ENCODE measurements at regions not wholly inside any gene's neighbourhood (a gene's known extent, or its start where the extent isn't known, plus 50 kb on each side); places are given as distances from the start of the nearest gene placed in this dataset.

GRCh38 chr21:41080485-41081121 lies 87.4 kb upstream of the BACE2 start:
- 58 to 77% (median 66%) methylated on average over 3 of the region's 3 CpGs for WGBS, 3 donors
- Histone ChIP-seq H3K27ac (ENCODE audit: low read depth in 1 of 3, low read length in 2 of 3) (no peak overlapping the region), H3K9me3 (ENCODE audit: control insufficient read depth in 2 of 2, insufficient read depth in 1 of 2, low read depth in 1 of 2, low read length in 1 of 2) (no peaks in the 10 kb centered on the region), H3K36me3 (ENCODE audit: control insufficient read depth in 3 of 3, insufficient read depth in 2 of 3, low read depth in 1 of 3, low read length in 3 of 3) (no peaks in the 10 kb centered on the region), H3K4me1 (ENCODE audit: control insufficient read depth in 3 of 3, insufficient read depth in 2 of 3, low read depth in 1 of 3, low read length in 2 of 3) (no peaks in the 10 kb centered on the region), H3K27me3 (ENCODE audit: control insufficient read depth in 3 of 3, insufficient read depth in 3 of 3, low read length in 3 of 3) (no peaks in the 10 kb centered on the region), H3K4me3 (ENCODE audit: low read depth in 1 of 3, low read length in 3 of 3) (no peak overlapping the region)
- DNase-seq (no peak), FAIRE-seq (no peak)

GRCh38 chr21:41086569-41086968 lies 81.4 kb upstream of the BACE2 start:
- no peaks in the 10 kb centered on the region for H3K9me3 ChIP-seq (ENCODE audit: control insufficient read depth in 2 of 2, insufficient read depth in 1 of 2, low read depth in 1 of 2, low read length in 1 of 2)
- 80 to 91% (median 91%) methylated on average over 5 of the region's 5 CpGs for WGBS, 3 donors
- no peak for DNase-seq
- no peaks in the 10 kb centered on the region for H3K27me3 ChIP-seq (ENCODE audit: control insufficient read depth in 3 of 3, insufficient read depth in 3 of 3, low read length in 3 of 3)
- H3K36me3 ChIP-seq (ENCODE audit: control insufficient read depth in 3 of 3, insufficient read depth in 2 of 3, low read depth in 1 of 3, low read length in 3 of 3), result no peaks in the 10 kb centered on the region
- H3K4me1 ChIP-seq (ENCODE audit: control insufficient read depth in 3 of 3, insufficient read depth in 2 of 3, low read depth in 1 of 3, low read length in 2 of 3), result no peaks in the 10 kb centered on the region
- H3K4me3 ChIP-seq (ENCODE audit: low read depth in 1 of 3, low read length in 3 of 3), result no peak overlapping the region
- H3K27ac ChIP-seq (ENCODE audit: low read depth in 1 of 3, low read length in 2 of 3), result no peak overlapping the region
- no peak for FAIRE-seq

- H3K4me1 ChIP-seq (ENCODE audit: control insufficient read depth in 3 of 3, insufficient read depth in 2 of 3, low read depth in 1 of 3, low read length in 2 of 3), result no peaks in the 10 kb centered on the region
These were observed 77.0 kb upstream of the BACE2 start for GRCh38 chr21:41090981-41091380.

GRCh38 chr21:41091616-41092015 lies 76.3 kb upstream of the BACE2 start:
- Histone ChIP-seq H3K36me3 (ENCODE audit: control insufficient read depth in 3 of 3, insufficient read depth in 2 of 3, low read depth in 1 of 3, low read length in 3 of 3) (no peaks in the 10 kb centered on the region), H3K4me1 (ENCODE audit: control insufficient read depth in 3 of 3, insufficient read depth in 2 of 3, low read depth in 1 of 3, low read length in 2 of 3) (no peaks in the 10 kb centered on the region), H3K27me3 (ENCODE audit: control insufficient read depth in 3 of 3, insufficient read depth in 3 of 3, low read length in 3 of 3) (peaks cover 0 to 3% (median 0%) of the 10 kb centered on the region in 3 donors), H3K9me3 (ENCODE audit: control insufficient read depth in 2 of 2, insufficient read depth in 1 of 2, low read depth in 1 of 2, low read length in 1 of 2) (no peaks in the 10 kb centered on the region), H3K4me3 (ENCODE audit: low read depth in 1 of 3, low read length in 3 of 3) (no peak overlapping the region), H3K27ac (ENCODE audit: low read depth in 1 of 3, low read length in 2 of 3) (no peak overlapping the region)
- DNase-seq, result no peak
- no peak for FAIRE-seq
- WGBS, 3 donors, result 74 to 82% (median 75%) methylated on average over 2 of the region's 2 CpGs

More at GRCh38 chr21:41090981-41091380, 77.0 kb upstream of the BACE2 start:
- Histone ChIP-seq H3K4me3 (ENCODE audit: low read depth in 1 of 3, low read length in 3 of 3) (no peak overlapping the region), H3K36me3 (ENCODE audit: control insufficient read depth in 3 of 3, insufficient read depth in 2 of 3, low read depth in 1 of 3, low read length in 3 of 3) (no peaks in the 10 kb centered on the region), H3K9me3 (ENCODE audit: control insufficient read depth in 2 of 2, insufficient read depth in 1 of 2, low read depth in 1 of 2, low read length in 1 of 2) (no peaks in the 10 kb centered on the region), H3K27me3 (ENCODE audit: control insufficient read depth in 3 of 3, insufficient read depth in 3 of 3, low read length in 3 of 3) (peaks cover 0 to 3% (median 0%) of the 10 kb centered on the region in 3 donors), H3K27ac (ENCODE audit: low read depth in 1 of 3, low read length in 2 of 3) (no peak overlapping the region)
- no peak for DNase-seq
- FAIRE-seq, result no peak
- 60 to 81% (median 75%) methylated on average over 6 of the region's 6 CpGs for WGBS, 3 donors

GRCh38 chr21:41092312-41092711 lies 75.6 kb upstream of the BACE2 start:
- FAIRE-seq (no peak), DNase-seq (no peak)
- H3K36me3 ChIP-seq (ENCODE audit: control insufficient read depth in 3 of 3, insufficient read depth in 2 of 3, low read depth in 1 of 3, low read length in 3 of 3), result no peaks in the 10 kb centered on the region
- H3K27ac ChIP-seq (ENCODE audit: low read depth in 1 of 3, low read length in 2 of 3), result no peak overlapping the region
- WGBS, 3 donors, result 89 to 93% (median 90%) methylated on average over 7 of the region's 7 CpGs
- H3K27me3 ChIP-seq (ENCODE audit: control insufficient read depth in 3 of 3, insufficient read depth in 3 of 3, low read length in 3 of 3), result peaks cover 0 to 3% (median 0%) of the 10 kb centered on the region in 3 donors
- no peaks in the 10 kb centered on the region for H3K9me3 ChIP-seq (ENCODE audit: control insufficient read depth in 2 of 2, insufficient read depth in 1 of 2, low read depth in 1 of 2, low read length in 1 of 2)
- no peaks in the 10 kb centered on the region for H3K4me1 ChIP-seq (ENCODE audit: control insufficient read depth in 3 of 3, insufficient read depth in 2 of 3, low read depth in 1 of 3, low read length in 2 of 3)
- H3K4me3 ChIP-seq (ENCODE audit: low read depth in 1 of 3, low read length in 3 of 3), result no peak overlapping the region

GRCh38 chr21:41095983-41096382 lies 72.0 kb upstream of the BACE2 start:
- FAIRE-seq (no peak), DNase-seq (no peak)
- 18 to 20% (median 18%) methylated on average over 6 of the region's 6 CpGs for WGBS, 3 donors
- H3K4me3 ChIP-seq (ENCODE audit: low read depth in 1 of 3, low read length in 3 of 3), result no peak overlapping the region
- no peaks in the 10 kb centered on the region for H3K4me1 ChIP-seq (ENCODE audit: control insufficient read depth in 3 of 3, insufficient read depth in 2 of 3, low read depth in 1 of 3, low read length in 2 of 3)
- no peak overlapping the region for H3K27ac ChIP-seq (ENCODE audit: low read depth in 1 of 3, low read length in 2 of 3)
- no peaks in the 10 kb centered on the region for H3K36me3 ChIP-seq (ENCODE audit: control insufficient read depth in 3 of 3, insufficient read depth in 2 of 3, low read depth in 1 of 3, low read length in 3 of 3)
- H3K27me3 ChIP-seq (ENCODE audit: control insufficient read depth in 3 of 3, insufficient read depth in 3 of 3, low read length in 3 of 3), result peaks cover 0 to 3% (median 0%) of the 10 kb centered on the region in 3 donors
- peaks cover 0 to 4% of the 10 kb centered on the region in 2 donors for H3K9me3 ChIP-seq (ENCODE audit: control insufficient read depth in 2 of 2, insufficient read depth in 1 of 2, low read depth in 1 of 2, low read length in 1 of 2)

- Histone ChIP-seq H3K36me3 (ENCODE audit: control insufficient read depth in 3 of 3, insufficient read depth in 2 of 3, low read depth in 1 of 3, low read length in 3 of 3) (no peaks in the 10 kb centered on the region), H3K4me1 (ENCODE audit: control insufficient read depth in 3 of 3, insufficient read depth in 2 of 3, low read depth in 1 of 3, low read length in 2 of 3) (no peaks in the 10 kb centered on the region), H3K27me3 (ENCODE audit: control insufficient read depth in 3 of 3, insufficient read depth in 3 of 3, low read length in 3 of 3) (no peaks in the 10 kb centered on the region), H3K9me3 (ENCODE audit: control insufficient read depth in 2 of 2, insufficient read depth in 1 of 2, low read depth in 1 of 2, low read length in 1 of 2) (peaks cover 0 to 4% of the 10 kb centered on the region in 2 donors), H3K4me3 (ENCODE audit: low read depth in 1 of 3, low read length in 3 of 3) (no peak overlapping the region), H3K27ac (ENCODE audit: low read depth in 1 of 3, low read length in 2 of 3) (no peak overlapping the region)
- no peak for FAIRE-seq
- 82 to 96% (median 83%) methylated on average over 1 of the region's 1 CpG for WGBS, 3 donors
- DNase-seq, result no peak
These were observed 69.9 kb upstream of the BACE2 start for GRCh38 chr21:41098076-41098475.

- DNase-seq (no peak), FAIRE-seq (no peak)
- WGBS, 3 donors, result 48 to 68% (median 62%) methylated on average over 2 of the region's 2 CpGs
- Histone ChIP-seq H3K27ac (ENCODE audit: low read depth in 1 of 3, low read length in 2 of 3) (no peak overlapping the region), H3K27me3 (ENCODE audit: control insufficient read depth in 3 of 3, insufficient read depth in 3 of 3, low read length in 3 of 3) (no peaks in the 10 kb centered on the region), H3K4me3 (ENCODE audit: low read depth in 1 of 3, low read length in 3 of 3) (no peak overlapping the region), H3K9me3 (ENCODE audit: control insufficient read depth in 2 of 2, insufficient read depth in 1 of 2, low read depth in 1 of 2, low read length in 1 of 2) (peaks cover 0 to 4% of the 10 kb centered on the region in 2 donors), H3K36me3 (ENCODE audit: control insufficient read depth in 3 of 3, insufficient read depth in 2 of 3, low read depth in 1 of 3, low read length in 3 of 3) (no peaks in the 10 kb centered on the region), H3K4me1 (ENCODE audit: control insufficient read depth in 3 of 3, insufficient read depth in 2 of 3, low read depth in 1 of 3, low read length in 2 of 3) (no peaks in the 10 kb centered on the region)
These were observed 69.4 kb upstream of the BACE2 start for GRCh38 chr21:41098481-41099042.
